HCT116 (cell line): ENCODE measurements at regions not wholly inside any gene's neighbourhood (a gene's known extent, or its start where the extent isn't known, plus 50 kb on each side); places are given as distances from the start of the nearest gene placed in this dataset.

Experiments
- ATAC-seq: fragments of 200-7000 bp; cut with Tn5 transposase; 2 replicates; pipeline ENCODE4 v1.9.1; 2020; ENCODE audit warnings: mild to moderate bottlenecking, moderate library complexity
- BruUV-seq: library from RNA; stranded (reverse); fragments of 400-500 nt; replicated peaks from 2 replicates; lab custom pipeline; 2021; lab: Mats Ljungman, UMichigan
- CTCF ChIA-PET: fragments of 300-600 bp; sonication (Branson Sonifier 250); formaldehyde crosslinking; loops from one replicate; lab custom pipeline; 2021; ENCODE audit warnings: antibody characterized with exemption; lab: Charles Lee
- POLR2A ChIA-PET: fragments of 300-600, 350-600 bp; sonication (Branson Sonifier 250); formaldehyde crosslinking; loops from one replicate; lab custom pipeline; 2021; ENCODE audit warnings: antibody characterized with exemption; lab: Charles Lee
- RAD21 ChIA-PET, 2 experiments: fragments of 300-600 bp; sonication (Branson Sonifier 250); formaldehyde crosslinking; loops; one replicate each; lab custom pipeline; 2023; ENCODE audit warnings: low total read pairs in 2 of 2; ENCODE audit not compliant: uncharacterized antibody in 2 of 2, unreplicated experiment in 2 of 2, low non-redundant PET in 1 of 2; lab: Charles Lee
- DNase-seq: peaks from one replicate; pipeline ENCODE4 v3.0.0-alpha.2; 2010; ENCODE audit warnings: low read depth, low spot score
- H2AFZ ChIP-seq: fragments of 200-600 bp; shearing (Covaris generic), sonication (generic); 2 replicates; pipeline ENCODE4 v1.6.1; 2017; ENCODE audit warnings: low read depth, mixed run types, mixed read lengths, antibody characterized with exemption, low read length; ENCODE audit not compliant: poor library complexity, severe bottlenecking
- H3K27ac ChIP-seq: 2 replicates; pipeline ENCODE4 v1.5.1; 2012; ENCODE audit warnings: low read depth, low read length
- H3K27me3 ChIP-seq: fragments of 200-600 bp; sonication (generic); 2 replicates; pipeline ENCODE4 v1.6.1; 2016; ENCODE audit warnings: mixed run types, low read length, mixed read lengths; ENCODE audit not compliant: insufficient read depth
- H3K36me3 ChIP-seq, 2 experiments: fragments of 200-500 bp in 1 of 2; fragments of 200-600 bp in 1 of 2; sonication (Bioruptor generic) in 1 of 2; sonication (generic) in 1 of 2; 2 replicates each; pipeline versions ENCODE4 v1.5.1 to v1.6.1; 2014 to 2016; ENCODE audit warnings: low read length in 2 of 2, inconsistent platforms in 1 of 2, mixed read lengths in 1 of 2, mixed run types in 1 of 2; ENCODE audit not compliant: insufficient read depth in 2 of 2, control insufficient read depth in 1 of 2
- H3K4me1 ChIP-seq, 2 experiments: fragments of 200-600 bp in 1 of 2; sonication (generic) in 1 of 2; 2 replicates each; pipeline versions ENCODE4 v1.5.1 to v1.6.1; 2012 to 2017; ENCODE audit warnings: low read length in 2 of 2, inconsistent platforms in 1 of 2, mild to moderate bottlenecking in 1 of 2, mixed read lengths in 1 of 2, mixed run types in 1 of 2, moderate library complexity in 1 of 2; ENCODE audit not compliant: insufficient read depth in 2 of 2, control insufficient read depth in 1 of 2
- H3K4me2 ChIP-seq: fragments of 200-600 bp; sonication (generic); 2 replicates; pipeline ENCODE4 v1.6.1; 2017; ENCODE audit warnings: mixed run types, low read length, mixed read lengths
- H3K4me3 ChIP-seq, 2 experiments: fragments of 200-600 bp in 1 of 2; sonication (generic) in 1 of 2; replicated peaks in 1 of 2; 2 replicates each; pipeline ENCODE4 v1.5.1; 2011 to 2016; ENCODE audit warnings: low read length in 2 of 2, control low read depth in 1 of 2, low read depth in 1 of 2, mild to moderate bottlenecking in 1 of 2, mixed read lengths in 1 of 2, mixed run types in 1 of 2
- H3K79me2 ChIP-seq: fragments of 200-600 bp; sonication (generic); 2 replicates; pipeline ENCODE4 v1.6.1; 2017; ENCODE audit warnings: mild to moderate bottlenecking, mixed run types, low read length, moderate library complexity, mixed read lengths; ENCODE audit not compliant: insufficient read depth
- H3K9ac ChIP-seq: fragments of 200-600 bp; sonication (generic); 2 replicates; pipeline ENCODE4 v1.6.1; 2016; ENCODE audit warnings: low read length, mixed read lengths
- H3K9me2 ChIP-seq: fragments of 200-600 bp; sonication (generic), shearing (Covaris generic); 2 replicates; pipeline ENCODE4 v1.6.1; 2017; ENCODE audit warnings: mixed run types, mild to moderate bottlenecking, moderate library complexity; ENCODE audit not compliant: insufficient read depth
- H3K9me3 ChIP-seq, 2 experiments: fragments of 200-500 bp in 1 of 2; fragments of 200-600 bp in 1 of 2; sonication (Bioruptor generic) in 1 of 2; sonication (generic) in 1 of 2; 2 replicates each; pipeline ENCODE4 v1.6.1; 2014 to 2017; ENCODE audit warnings: low read length in 2 of 2, mixed read lengths in 2 of 2, inconsistent platforms in 1 of 2, low read depth in 1 of 2, mild to moderate bottlenecking in 1 of 2, mixed run types in 1 of 2, moderate library complexity in 1 of 2; ENCODE audit not compliant: control insufficient read depth in 1 of 2, insufficient read depth in 1 of 2
- H4K20me1 ChIP-seq: fragments of 200-600 bp; sonication (generic), shearing (Covaris generic); 2 replicates; pipeline ENCODE4 v1.6.1; 2017; ENCODE audit warnings: mixed run types, mild to moderate bottlenecking, moderate library complexity; ENCODE audit not compliant: insufficient read depth
- CEBPB ChIP-seq: IDR thresholded peaks from 2 replicates; pipeline ENCODE4 v1.6.1; 2012; ENCODE audit warnings: low read depth
- ELF1 ChIP-seq: IDR thresholded peaks from 2 replicates; pipeline ENCODE4 v1.6.1; 2012; ENCODE audit warnings: low read depth, borderline replicate concordance
- JUND ChIP-seq: IDR thresholded peaks from 2 replicates; pipeline ENCODE4 v1.6.1; 2012
- POLR2A ChIP-seq: IDR thresholded peaks from 2 replicates; pipeline ENCODE4 v1.7.0; 2011; ENCODE audit warnings: borderline replicate concordance; ENCODE audit not compliant: insufficient read depth, insufficient read length; ENCODE audit errors: extremely low read depth
- RAD21 ChIP-seq: IDR thresholded peaks from 2 replicates; pipeline ENCODE4 v1.6.1; 2012; ENCODE audit warnings: low read depth, mild to moderate bottlenecking
- SIN3A ChIP-seq: IDR thresholded peaks from 2 replicates; pipeline ENCODE4 v1.6.1; 2012; ENCODE audit warnings: low read depth
- SP1 ChIP-seq: IDR thresholded peaks from 2 replicates; pipeline ENCODE4 v1.6.1; 2012; ENCODE audit warnings: low read depth
- TCF7L2 ChIP-seq: IDR thresholded peaks from 2 replicates; pipeline ENCODE4 v1.7.0; 2011; ENCODE audit warnings: borderline replicate concordance, inconsistent platforms; ENCODE audit not compliant: insufficient read depth, insufficient read length; ENCODE audit errors: extremely low read depth
- YY1 ChIP-seq: IDR thresholded peaks from 2 replicates; pipeline ENCODE4 v1.6.1; 2011; ENCODE audit warnings: low read length, low read depth, moderate library complexity, mild to moderate bottlenecking; ENCODE audit not compliant: insufficient replicate concordance; ENCODE audit errors: extremely low read depth
- intact Hi-C: fragments of 100-400 bp; cut with micrococcal nuclease; formaldehyde crosslinking; loops from 2 replicates; pipeline ENCODE4 v1.10.0; 2022
- TF ChIP-seq, protein P1 (sequence below): IDR thresholded peaks from 2 replicates; pipeline ENCODE4 v1.6.1; 2011; ENCODE audit warnings: mild to moderate bottlenecking, low read length, moderate library complexity; ENCODE audit not compliant: insufficient replicate concordance; ENCODE audit errors: extremely low read depth
- TF ChIP-seq, protein P2 (sequence below), 3 experiments: fragments of 200-600 bp in 1 of 3; sonication (generic) in 1 of 3; IDR thresholded peaks in 2 of 3; conservative IDR thresholded peaks in 1 of 3; 2 replicates each; pipeline ENCODE4 v1.5.1; 2012 to 2017; ENCODE audit warnings: low read depth in 2 of 3, low read length in 2 of 3, antibody characterized with exemption in 1 of 3, borderline replicate concordance in 1 of 3, control low read depth in 1 of 3, mild to moderate bottlenecking in 1 of 3, mixed read lengths in 1 of 3, mixed run types in 1 of 3, moderate library complexity in 1 of 3; ENCODE audit not compliant: insufficient read depth in 1 of 3
- TF ChIP-seq, protein P3 (sequence below): IDR thresholded peaks from 2 replicates; pipeline ENCODE4 v1.6.1; 2012

DNA sequence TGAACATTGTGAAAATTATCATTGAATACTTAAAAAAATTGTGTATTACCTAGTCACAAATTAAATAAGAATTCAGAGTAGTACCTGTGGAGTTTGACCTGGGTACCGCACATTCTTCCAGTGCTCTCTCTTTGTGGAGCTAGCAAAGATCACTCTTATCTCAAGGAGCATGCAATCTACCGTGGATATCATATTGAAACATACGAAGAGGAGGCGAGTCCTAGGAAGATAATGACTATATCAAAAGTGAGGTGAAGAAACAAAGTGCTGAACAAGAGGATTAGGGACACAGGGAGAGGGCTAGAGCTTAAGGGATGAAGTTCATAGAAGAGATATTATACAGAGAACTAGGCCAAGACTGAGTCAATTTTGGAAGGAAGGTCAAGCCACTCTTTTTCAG, 55.9 kb upstream of the NR3C1 start:
- Histone ChIP-seq H3K9me3 (no peaks in the 10 kb centered on the region), H3K4me1 (peaks cover 0 to 9% of the 10 kb centered on the region in 2 experiments; a peak in 1 of 4 replicates), H3K9me2 (no peaks in the 10 kb centered on the region), H3K27me3 (no peaks in the 10 kb centered on the region), H3K36me3 (no peaks in the 10 kb centered on the region), H3K9ac (no peak overlapping the region), H2AFZ (no peak overlapping the region), H4K20me1 (no peaks in the 10 kb centered on the region), H3K27ac (no peak overlapping the region), H3K4me3 (no peak overlapping the region), H3K4me2 (no peak overlapping the region), H3K79me2 (no peaks in the 10 kb centered on the region)
- ChIA-PET POLR2A (no interaction called here), RAD21 (no interaction called here), CTCF (no interaction called here)
- ATAC-seq, result no peak
- TF ChIP-seq SIN3A (no peak), TCF7L2 (no peak), JUND (no peak), SP1 (no peak), ELF1 (no peak), RAD21 (no peak), POLR2A (no peak), CEBPB (no peak), YY1 (no peak)
- TF ChIP-seq, protein P1, sequence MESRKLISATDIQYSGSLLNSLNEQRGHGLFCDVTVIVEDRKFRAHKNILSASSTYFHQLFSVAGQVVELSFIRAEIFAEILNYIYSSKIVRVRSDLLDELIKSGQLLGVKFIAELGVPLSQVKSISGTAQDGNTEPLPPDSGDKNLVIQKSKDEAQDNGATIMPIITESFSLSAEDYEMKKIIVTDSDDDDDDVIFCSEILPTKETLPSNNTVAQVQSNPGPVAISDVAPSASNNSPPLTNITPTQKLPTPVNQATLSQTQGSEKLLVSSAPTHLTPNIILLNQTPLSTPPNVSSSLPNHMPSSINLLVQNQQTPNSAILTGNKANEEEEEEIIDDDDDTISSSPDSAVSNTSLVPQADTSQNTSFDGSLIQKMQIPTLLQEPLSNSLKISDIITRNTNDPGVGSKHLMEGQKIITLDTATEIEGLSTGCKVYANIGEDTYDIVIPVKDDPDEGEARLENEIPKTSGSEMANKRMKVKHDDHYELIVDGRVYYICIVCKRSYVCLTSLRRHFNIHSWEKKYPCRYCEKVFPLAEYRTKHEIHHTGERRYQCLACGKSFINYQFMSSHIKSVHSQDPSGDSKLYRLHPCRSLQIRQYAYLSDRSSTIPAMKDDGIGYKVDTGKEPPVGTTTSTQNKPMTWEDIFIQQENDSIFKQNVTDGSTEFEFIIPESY, result no peak
- TF ChIP-seq, protein P2, sequence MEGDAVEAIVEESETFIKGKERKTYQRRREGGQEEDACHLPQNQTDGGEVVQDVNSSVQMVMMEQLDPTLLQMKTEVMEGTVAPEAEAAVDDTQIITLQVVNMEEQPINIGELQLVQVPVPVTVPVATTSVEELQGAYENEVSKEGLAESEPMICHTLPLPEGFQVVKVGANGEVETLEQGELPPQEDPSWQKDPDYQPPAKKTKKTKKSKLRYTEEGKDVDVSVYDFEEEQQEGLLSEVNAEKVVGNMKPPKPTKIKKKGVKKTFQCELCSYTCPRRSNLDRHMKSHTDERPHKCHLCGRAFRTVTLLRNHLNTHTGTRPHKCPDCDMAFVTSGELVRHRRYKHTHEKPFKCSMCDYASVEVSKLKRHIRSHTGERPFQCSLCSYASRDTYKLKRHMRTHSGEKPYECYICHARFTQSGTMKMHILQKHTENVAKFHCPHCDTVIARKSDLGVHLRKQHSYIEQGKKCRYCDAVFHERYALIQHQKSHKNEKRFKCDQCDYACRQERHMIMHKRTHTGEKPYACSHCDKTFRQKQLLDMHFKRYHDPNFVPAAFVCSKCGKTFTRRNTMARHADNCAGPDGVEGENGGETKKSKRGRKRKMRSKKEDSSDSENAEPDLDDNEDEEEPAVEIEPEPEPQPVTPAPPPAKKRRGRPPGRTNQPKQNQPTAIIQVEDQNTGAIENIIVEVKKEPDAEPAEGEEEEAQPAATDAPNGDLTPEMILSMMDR (IDR thresholded peaks at IDR 0.05 in 2 of 3, conservative IDR thresholded peaks at IDR 0.05 in 1 of 3; ENCODE audit: borderline replicate concordance in 1 of 3, insufficient read depth in 1 of 3, low read depth in 2 of 3, low read length in 2 of 3), result no peak
- TF ChIP-seq, protein P3, sequence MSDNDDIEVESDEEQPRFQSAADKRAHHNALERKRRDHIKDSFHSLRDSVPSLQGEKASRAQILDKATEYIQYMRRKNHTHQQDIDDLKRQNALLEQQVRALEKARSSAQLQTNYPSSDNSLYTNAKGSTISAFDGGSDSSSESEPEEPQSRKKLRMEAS, result no peak
- no TSS peak for BruUV-seq
- intact Hi-C loops, result no loop called here
- no peak for DNase-seq
